Activated naive CD4-positive, alpha-beta T cell treated with anti-CD3 and anti-CD28 coated beads for 36 hours (primary cell): ENCODE measurements at regions not wholly inside any gene's neighbourhood (a gene's known extent, or its start where the extent isn't known, plus 50 kb on each side); places are given as distances from the start of the nearest gene placed in this dataset.

Experiments used
- CTCF ChIA-PET: fragments of 350-600 bp; sonication (Branson Sonifier 250); formaldehyde crosslinking; loops from one replicate; lab custom pipeline; 2021; ENCODE audit warnings: antibody characterized with exemption; lab: Charles Lee
- DNase-seq: peaks from one replicate; pipeline ENCODE4 v3.0.0-alpha.2; 2020
- H3K27ac Mint-ChIP-seq: one replicate; pipeline ENCODE4 v1.8.0; 2021; ENCODE audit warnings: mild to moderate bottlenecking, mixed read lengths
- H3K27me3 Mint-ChIP-seq: one replicate; pipeline ENCODE4 v1.8.0; 2021; ENCODE audit warnings: low read depth, mixed read lengths
- H3K36me3 Mint-ChIP-seq: one replicate; pipeline ENCODE4 v1.8.0; 2021; ENCODE audit warnings: low read depth, mixed read lengths
- H3K4me1 Mint-ChIP-seq: one replicate; pipeline ENCODE4 v1.8.0; 2021; ENCODE audit warnings: low read depth, mixed read lengths
- H3K4me3 Mint-ChIP-seq: one replicate; pipeline ENCODE4 v1.8.0; 2021; ENCODE audit warnings: mild to moderate bottlenecking, moderate library complexity, mixed read lengths
- H3K9me3 Mint-ChIP-seq: one replicate; pipeline ENCODE4 v1.8.0; 2021; ENCODE audit warnings: mixed read lengths
- intact Hi-C: fragments of 100-400 bp; cut with micrococcal nuclease; formaldehyde crosslinking; loops from one replicate; pipeline ENCODE4 v1.15.1; 2023

- no peak for DNase-seq
- Mint-ChIP-seq H3K4me1 (no peaks in the 10 kb centered on the region), H3K36me3 (no peaks in the 10 kb centered on the region), H3K27me3 (no peaks in the 10 kb centered on the region), H3K27ac (no peak overlapping the region), H3K4me3 (no peak overlapping the region), H3K9me3 (no peaks in the 10 kb centered on the region)
- CTCF ChIA-PET = no interaction called here
- intact Hi-C loops = no loop called here
These were observed 807.0 kb downstream of the TLE4 start for GRCh38 chr9:80378669-80379293.

- no peaks in the 10 kb centered on the region for H3K9me3 Mint-ChIP-seq
- no peaks in the 10 kb centered on the region for H3K36me3 Mint-ChIP-seq
- no peak overlapping the region for H3K27ac Mint-ChIP-seq
- intact Hi-C loops = no loop called here
- CTCF ChIA-PET = no interaction called here
- no peak overlapping the region for H3K4me3 Mint-ChIP-seq
- H3K27me3 Mint-ChIP-seq = no peaks in the 10 kb centered on the region
- DNase-seq = no peak
- no peaks in the 10 kb centered on the region for H3K4me1 Mint-ChIP-seq
These were observed 804.4 kb downstream of the TLE4 start for GRCh38 chr9:80376180-80376579.

- Mint-ChIP-seq H3K4me3 (no peak overlapping the region), H3K4me1 (no peaks in the 10 kb centered on the region), H3K27ac (no peak overlapping the region), H3K9me3 (no peaks in the 10 kb centered on the region), H3K27me3 (no peaks in the 10 kb centered on the region), H3K36me3 (no peaks in the 10 kb centered on the region)
- CTCF ChIA-PET = no interaction called here
- no peak for DNase-seq
- intact Hi-C loops = no loop called here
These were observed 803.7 kb downstream of the TLE4 start for GRCh38 chr9:80375477-80375876.

- H3K4me1 Mint-ChIP-seq = no peaks in the 10 kb centered on the region
- H3K9me3 Mint-ChIP-seq = peaks cover 4% of the 10 kb centered on the region
- no peak for DNase-seq
- intact Hi-C loops = no loop called here
- CTCF ChIA-PET = no interaction called here
- H3K27ac Mint-ChIP-seq = no peak overlapping the region
- no peaks in the 10 kb centered on the region for H3K27me3 Mint-ChIP-seq
- H3K4me3 Mint-ChIP-seq = no peak overlapping the region
- no peaks in the 10 kb centered on the region for H3K36me3 Mint-ChIP-seq
These were observed 797.9 kb downstream of the TLE4 start for GRCh38 chr9:80369641-80370040.

DNA sequence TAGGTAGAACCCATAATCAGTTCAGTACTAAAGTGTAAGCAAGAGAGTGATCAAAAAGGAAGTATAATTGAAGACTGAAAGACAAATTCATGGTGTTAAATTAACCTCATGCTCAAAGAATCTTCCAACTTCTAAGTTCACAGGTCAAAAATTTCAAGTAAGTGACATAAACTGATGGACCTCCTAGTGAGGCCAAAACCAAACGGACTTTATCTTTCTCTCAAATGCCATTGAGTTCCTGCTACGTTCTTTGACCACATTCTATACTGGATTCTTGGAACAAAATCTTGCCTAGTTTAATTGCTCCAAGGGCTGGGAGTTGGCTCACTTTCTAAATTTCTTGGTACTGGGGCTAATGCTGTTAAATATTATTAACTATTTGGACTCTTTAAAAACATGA lies 794.9 kb downstream of the TLE4 start:
- intact Hi-C loops = no loop called here
- CTCF ChIA-PET = no interaction called here
- Mint-ChIP-seq H3K4me1 (no peaks in the 10 kb centered on the region), H3K4me3 (no peak overlapping the region), H3K9me3 (peaks cover 4% of the 10 kb centered on the region), H3K36me3 (no peaks in the 10 kb centered on the region), H3K27ac (no peak overlapping the region), H3K27me3 (no peaks in the 10 kb centered on the region)
- no peak for DNase-seq

DNA sequence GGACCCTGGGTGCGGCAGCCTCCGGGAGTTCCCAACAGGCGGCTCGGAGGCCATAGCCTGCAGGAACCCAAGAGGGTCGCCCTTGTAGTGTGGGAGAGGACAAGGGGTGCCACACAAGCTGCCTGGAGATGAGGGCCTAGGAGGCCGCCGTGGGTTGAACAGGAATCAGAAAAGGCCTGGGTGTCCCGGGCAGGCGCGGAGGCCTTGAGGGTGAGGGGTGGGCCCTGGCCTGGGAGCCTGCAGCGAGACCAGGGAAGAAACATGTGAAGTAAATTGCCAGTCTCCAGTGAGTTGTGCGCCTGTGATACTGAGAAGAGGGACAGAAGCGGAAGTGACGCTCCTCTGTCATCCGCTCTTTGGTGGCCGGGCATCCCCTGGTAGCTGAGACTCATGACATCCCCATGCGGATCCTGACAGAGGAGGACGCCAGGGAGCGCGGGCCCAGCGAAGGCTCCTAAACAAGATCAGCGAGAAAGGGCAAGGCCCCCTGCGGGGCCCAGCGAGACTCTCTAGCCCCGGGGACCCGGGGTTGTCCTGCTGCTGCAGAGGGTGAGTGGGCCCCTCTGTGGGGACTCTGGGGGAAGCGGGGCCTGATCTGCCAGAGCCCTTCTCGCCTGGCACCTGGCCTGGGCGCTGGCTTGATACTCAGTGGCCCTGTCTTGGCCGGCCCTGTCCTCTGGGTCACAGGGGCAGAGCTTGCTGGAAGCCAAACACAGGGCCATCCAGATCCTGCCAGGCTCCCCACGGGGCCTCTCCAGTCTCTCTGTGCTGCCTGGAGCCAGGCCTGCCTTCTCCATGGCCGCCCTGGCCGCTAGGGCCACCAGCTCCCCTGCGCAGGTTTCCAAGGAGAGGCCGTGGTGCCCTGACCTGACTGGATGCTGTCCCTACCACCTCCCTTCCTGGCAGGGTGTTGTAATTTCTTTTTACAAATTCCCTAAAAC lies 788.4 kb downstream of the TLE4 start:
- CTCF ChIA-PET = no interaction called here
- no peak for DNase-seq
- Mint-ChIP-seq H3K27me3 (peaks cover 5% of the 10 kb centered on the region), H3K4me1 (no peaks in the 10 kb centered on the region), H3K27ac (no peak overlapping the region), H3K4me3 (no peak overlapping the region), H3K9me3 (no peaks in the 10 kb centered on the region), H3K36me3 (no peaks in the 10 kb centered on the region)
- intact Hi-C loops = no loop called here

DNA sequence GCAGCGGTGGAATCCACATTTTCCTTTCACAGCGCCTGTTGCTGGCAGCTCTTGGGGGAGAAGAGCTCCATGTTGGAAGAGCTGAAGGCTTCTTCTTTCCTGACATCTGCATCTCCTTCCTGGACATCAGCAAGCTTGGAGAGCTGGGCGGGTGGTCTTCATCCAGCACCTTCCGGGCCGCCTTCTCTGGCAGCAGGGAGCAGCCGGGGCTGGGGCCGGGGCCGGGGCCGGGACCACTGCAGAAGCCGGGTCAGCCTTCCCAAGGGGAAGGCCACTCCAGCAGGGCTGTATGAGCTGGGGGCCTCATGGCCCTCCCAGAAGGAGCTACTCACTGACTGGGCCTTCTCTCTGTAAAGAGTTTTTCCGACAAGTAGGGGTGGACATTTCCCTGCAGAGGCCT lies 787.5 kb downstream of the TLE4 start:
- CTCF ChIA-PET = no interaction called here
- H3K36me3 Mint-ChIP-seq = no peaks in the 10 kb centered on the region
- H3K4me3 Mint-ChIP-seq = no peak overlapping the region
- H3K27me3 Mint-ChIP-seq = peaks cover 5% of the 10 kb centered on the region
- H3K9me3 Mint-ChIP-seq = no peaks in the 10 kb centered on the region
- H3K4me1 Mint-ChIP-seq = no peaks in the 10 kb centered on the region
- no peak overlapping the region for H3K27ac Mint-ChIP-seq
- intact Hi-C loops = no loop called here
- no peak for DNase-seq

DNA sequence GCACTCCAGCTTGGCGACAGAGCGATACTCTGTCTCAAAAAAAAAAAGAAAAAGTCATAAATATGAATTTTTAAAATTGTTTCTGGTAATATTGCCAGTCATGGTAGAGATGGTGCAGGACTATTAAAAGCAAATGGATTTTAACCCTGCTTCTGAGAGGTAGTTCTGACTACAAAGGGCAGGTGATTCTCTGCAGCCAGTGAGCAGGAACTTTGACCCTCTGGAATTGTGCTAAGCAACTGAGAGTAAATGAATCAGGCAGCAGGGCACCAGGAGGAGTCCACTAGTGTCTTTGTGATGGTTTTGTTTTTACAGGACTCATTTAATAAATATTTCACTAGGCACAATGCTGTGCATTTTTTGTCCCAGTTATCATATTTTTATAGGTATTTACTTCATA lies 781.2 kb downstream of the TLE4 start:
- no peaks in the 10 kb centered on the region for H3K9me3 Mint-ChIP-seq
- no peak overlapping the region for H3K4me3 Mint-ChIP-seq
- H3K27ac Mint-ChIP-seq = no peak overlapping the region
- no peaks in the 10 kb centered on the region for H3K4me1 Mint-ChIP-seq
- CTCF ChIA-PET = no interaction called here
- peaks cover 4% of the 10 kb centered on the region for H3K27me3 Mint-ChIP-seq
- intact Hi-C loops = no loop called here
- H3K36me3 Mint-ChIP-seq = no peaks in the 10 kb centered on the region
- no peak for DNase-seq

- Mint-ChIP-seq H3K4me1 (no peaks in the 10 kb centered on the region), H3K4me3 (no peak overlapping the region), H3K27ac (no peak overlapping the region), H3K36me3 (no peaks in the 10 kb centered on the region), H3K9me3 (no peaks in the 10 kb centered on the region), H3K27me3 (no peaks in the 10 kb centered on the region)
- CTCF ChIA-PET = no interaction called here
- no peak for DNase-seq
- intact Hi-C loops = no loop called here
These were observed 779.8 kb downstream of the TLE4 start for GRCh38 chr9:80351612-80352011.

GRCh38 chr9:80326105-80326504 lies 754.3 kb downstream of the TLE4 start:
- Mint-ChIP-seq H3K9me3 (no peaks in the 10 kb centered on the region), H3K27ac (no peak overlapping the region), H3K36me3 (no peaks in the 10 kb centered on the region), H3K4me3 (no peak overlapping the region), H3K4me1 (no peaks in the 10 kb centered on the region), H3K27me3 (no peaks in the 10 kb centered on the region)
- CTCF ChIA-PET = no interaction called here
- intact Hi-C loops = no loop called here
- DNase-seq = no peak

DNA sequence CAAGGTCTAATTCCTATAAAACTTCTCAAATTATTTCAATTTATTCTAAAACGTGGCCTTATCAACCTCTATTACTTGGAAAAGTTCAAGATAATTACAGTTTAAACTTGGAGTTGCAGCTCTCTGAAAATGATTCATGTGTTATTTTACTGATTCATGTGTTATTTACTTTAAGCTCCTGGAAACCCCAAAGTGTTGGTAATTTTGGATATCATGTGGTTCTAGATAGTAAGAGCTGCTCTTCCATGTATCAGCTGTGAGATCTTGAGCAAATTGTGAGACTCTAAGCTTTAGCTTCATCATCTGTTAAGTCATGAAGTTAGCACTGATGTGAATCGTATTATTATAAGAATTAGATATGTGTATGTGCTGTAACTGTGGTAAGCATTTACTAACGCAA lies 749.2 kb downstream of the TLE4 start:
- intact Hi-C loops = no loop called here
- no peaks in the 10 kb centered on the region for H3K9me3 Mint-ChIP-seq

DNA sequence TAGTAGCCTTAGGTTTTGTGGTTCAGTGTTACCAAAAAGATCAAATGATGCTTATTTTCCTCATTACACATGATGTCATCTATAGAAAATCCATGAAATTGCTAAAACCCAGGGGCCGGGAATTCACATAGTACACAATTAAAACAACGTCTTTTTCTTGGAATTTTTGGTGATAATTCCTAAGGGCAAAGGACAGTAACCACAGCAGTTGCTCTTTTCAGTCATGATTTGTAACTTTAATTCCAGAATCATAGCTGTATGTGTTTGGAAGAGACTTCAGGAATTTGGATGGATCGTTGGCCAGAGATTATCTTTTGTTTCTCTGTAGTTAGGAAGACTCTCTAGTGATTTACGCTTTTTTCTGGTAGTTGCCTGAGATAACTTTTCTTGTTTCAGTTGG lies 748.7 kb downstream of the TLE4 start:
- DNase-seq = no peak
- CTCF ChIA-PET = no interaction called here
- no peaks in the 10 kb centered on the region for H3K9me3 Mint-ChIP-seq
- H3K4me3 Mint-ChIP-seq = no peak overlapping the region
- H3K27ac Mint-ChIP-seq = no peak overlapping the region
- intact Hi-C loops = no loop called here
- no peaks in the 10 kb centered on the region for H3K36me3 Mint-ChIP-seq
- H3K4me1 Mint-ChIP-seq = no peaks in the 10 kb centered on the region
- H3K27me3 Mint-ChIP-seq = no peaks in the 10 kb centered on the region

More for the DNA sequence above, 749.2 kb downstream of the TLE4 start:
- CTCF ChIA-PET = no interaction called here
- DNase-seq = no peak
- Mint-ChIP-seq H3K36me3 (no peaks in the 10 kb centered on the region), H3K4me1 (no peaks in the 10 kb centered on the region), H3K4me3 (no peak overlapping the region), H3K27me3 (no peaks in the 10 kb centered on the region), H3K27ac (no peak overlapping the region)

DNA sequence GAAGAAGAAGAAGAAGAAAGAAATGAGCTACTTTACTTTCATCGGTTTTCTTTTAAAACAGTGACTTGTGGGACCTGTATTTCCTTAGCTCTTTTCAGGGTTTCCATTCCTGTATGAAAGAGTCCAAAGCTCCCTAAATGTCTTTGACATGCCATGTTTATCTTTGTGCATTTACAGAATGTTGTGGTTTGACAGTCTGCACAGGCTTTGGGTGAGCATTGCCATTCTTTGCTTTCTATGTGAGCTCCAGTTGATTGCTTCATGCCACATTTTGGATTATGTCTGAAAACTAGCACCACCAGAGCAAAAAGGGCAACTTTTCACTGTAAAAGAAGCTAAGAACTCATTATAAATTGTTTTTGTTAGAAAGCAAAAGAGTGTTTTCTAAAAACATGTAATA lies 733.4 kb downstream of the TLE4 start:
- no peak overlapping the region for H3K27ac Mint-ChIP-seq
- CTCF ChIA-PET = interaction anchor here (0.9 kb wide), 1 partner anchor 493 kb away, joined by 4 read pairs; no protein-coding TSS in a partner anchor
- H3K9me3 Mint-ChIP-seq = no peaks in the 10 kb centered on the region
- no peaks in the 10 kb centered on the region for H3K36me3 Mint-ChIP-seq
- DNase-seq = no peak
- H3K4me1 Mint-ChIP-seq = no peaks in the 10 kb centered on the region
- H3K4me3 Mint-ChIP-seq = no peak overlapping the region
- intact Hi-C loops = no loop called here
- peaks cover 3% of the 10 kb centered on the region for H3K27me3 Mint-ChIP-seq
